ENCODE measurements at regions not wholly inside any gene's neighbourhood (a gene's known extent, or its start where the extent isn't known, plus 50 kb on each side); places are given as distances from the start of the nearest gene placed in this dataset.

- peak overlapping the region; percentile 6 for H2AFZ ChIP-seq (ENCODE audit: low read depth, low read length)
- peak overlapping the region; percentile 81 for H3K27ac ChIP-seq (ENCODE audit: low read length)
- H3K27me3 ChIP-seq (ENCODE audit: insufficient read depth, low read depth, low read length) = no peaks in the 10 kb centered on the region
Observed at GRCh38 chr2:139529080-139529479, 748.9 kb upstream of the NXPH2 start.

GRCh38 chr2:139526781-139527180 lies 746.6 kb upstream of the NXPH2 start:
- TF ChIP-seq EZH2 (IDR thresholded peaks at IDR 0.05; ENCODE audit: borderline replicate concordance, insufficient read depth, low read length, poor library complexity, severe bottlenecking) (no peak), CTCF (IDR thresholded peaks at IDR 0.05; ENCODE audit: poor library complexity, severe bottlenecking) (no peak), REST (IDR thresholded peaks at IDR 0.05; ENCODE audit: borderline replicate concordance) (no peak)
- no peaks in the 10 kb centered on the region for H3F3A ChIP-seq (ENCODE audit: insufficient read depth, low read length, poor library complexity, severe bottlenecking)
- H4K20me1 ChIP-seq (ENCODE audit: insufficient read depth) = no peaks in the 10 kb centered on the region
- no peak overlapping the region for H3K9ac ChIP-seq (ENCODE audit: low read length)
- H3K4me3 ChIP-seq (ENCODE audit: low read length) = no peak overlapping the region
- H3K9me2 ChIP-seq (ENCODE audit: insufficient read depth, low read length) = no peaks in the 10 kb centered on the region
- H3K36me3 ChIP-seq (ENCODE audit: insufficient read depth, low read length) = no peaks in the 10 kb centered on the region
- H2AFZ ChIP-seq (ENCODE audit: low read depth, low read length) = no peak overlapping the region
- H3K79me2 ChIP-seq (replicated peaks; ENCODE audit: insufficient read depth, low read length) = no peaks in the 10 kb centered on the region
- H3K27ac ChIP-seq (ENCODE audit: low read length) = no peak overlapping the region
- H3K27me3 ChIP-seq (ENCODE audit: insufficient read depth, low read depth, low read length) = no peaks in the 10 kb centered on the region
- H3K4me2 ChIP-seq (ENCODE audit: low read length) = peak overlapping the region; percentile 5
- H3K9me3 ChIP-seq (ENCODE audit: low read length) = no peaks in the 10 kb centered on the region

More at GRCh38 chr2:139529080-139529479, 748.9 kb upstream of the NXPH2 start:
- Histone ChIP-seq H3K9me3 (ENCODE audit: low read length) (no peaks in the 10 kb centered on the region), H3K79me2 (replicated peaks; ENCODE audit: insufficient read depth, low read length) (no peaks in the 10 kb centered on the region), H3K4me2 (ENCODE audit: low read length) (peak overlapping the region; percentile 47), H3K9ac (ENCODE audit: low read length) (peak overlapping the region; percentile 44), H3K36me3 (ENCODE audit: insufficient read depth, low read length) (no peaks in the 10 kb centered on the region), H3F3A (ENCODE audit: insufficient read depth, low read length, poor library complexity, severe bottlenecking) (no peaks in the 10 kb centered on the region), H3K9me2 (ENCODE audit: insufficient read depth, low read length) (no peaks in the 10 kb centered on the region), H4K20me1 (ENCODE audit: insufficient read depth) (no peaks in the 10 kb centered on the region), H3K4me3 (ENCODE audit: low read length) (peak overlapping the region; percentile 46)
- TF ChIP-seq RAD21 (conservative IDR thresholded peaks at IDR 0.05) (peak; percentile 54), EZH2 (IDR thresholded peaks at IDR 0.05; ENCODE audit: borderline replicate concordance, insufficient read depth, low read length, poor library complexity, severe bottlenecking) (no peak), CTCF (IDR thresholded peaks at IDR 0.05; ENCODE audit: poor library complexity, severe bottlenecking) (no peak), SMC3 (conservative IDR thresholded peaks at IDR 0.05; ENCODE audit: poor library complexity) (peak; percentile 41), EP300 (conservative IDR thresholded peaks at IDR 0.05; ENCODE audit: poor library complexity, severe bottlenecking) (peak; percentile 97), MXI1 (conservative IDR thresholded peaks at IDR 0.05; ENCODE audit: poor library complexity, severe bottlenecking) (peak; percentile 47), POLR2AphosphoS5 (IDR thresholded peaks at IDR 0.05) (peak; percentile 74), TAF1 (IDR thresholded peaks at IDR 0.05; ENCODE audit: low read depth) (no peak), REST (IDR thresholded peaks at IDR 0.05; ENCODE audit: borderline replicate concordance) (peak; percentile 41)
